GM19372 (cell line): ENCODE measurements at regions not wholly inside any gene's neighbourhood (a gene's known extent, or its start where the extent isn't known, plus 50 kb on each side); places are given as distances from the start of the nearest gene placed in this dataset.

Source experiments
- ATAC-seq: cut with Tn5 transposase; IDR thresholded peaks from one replicate; pipeline ENCODE4 v1.9.1; 2021; ENCODE audit warnings: mild to moderate bottlenecking, low read depth, moderate library complexity; ENCODE audit not compliant: unreplicated experiment

DNA sequence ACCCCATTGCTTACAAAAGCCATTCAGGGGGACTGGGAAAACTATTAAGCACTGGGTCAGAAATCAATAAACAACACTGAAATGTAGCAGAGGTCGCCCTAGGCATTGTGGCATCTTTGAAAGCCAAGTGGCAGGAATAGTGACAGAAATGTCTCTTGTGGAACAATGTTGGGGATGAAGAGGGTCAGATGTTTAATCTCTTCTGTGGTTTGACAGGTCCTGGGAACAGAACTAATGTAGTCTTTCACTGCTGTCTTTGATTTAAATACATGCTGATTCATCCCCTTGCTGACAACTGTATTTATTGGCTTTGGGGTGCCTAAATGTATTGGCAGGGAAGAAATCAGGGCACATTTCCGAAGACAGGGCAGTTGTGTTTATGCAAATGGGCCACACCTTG lies 194.8 kb downstream of the ATG4C start:
- ATAC-seq: no peak

DNA sequence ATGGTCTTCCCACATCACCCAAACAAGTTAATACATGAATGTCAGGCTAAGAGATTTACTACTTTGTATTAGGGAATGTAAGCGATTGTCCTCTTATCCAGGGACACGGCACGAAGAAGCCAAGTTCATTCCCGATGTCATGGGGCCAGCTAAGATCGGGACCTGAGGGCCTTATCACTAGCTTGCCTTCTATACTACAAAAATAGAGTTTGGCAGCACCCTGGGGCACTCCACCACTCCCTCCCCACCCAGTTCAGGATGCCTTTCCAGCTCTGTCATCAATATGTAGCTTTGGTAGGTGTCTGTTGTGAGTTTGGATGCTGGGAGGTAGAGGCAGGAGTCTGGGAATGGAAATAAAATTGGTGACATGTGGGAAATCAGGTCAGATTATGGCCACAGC lies 197.5 kb downstream of the ATG4C start:
- no peak for ATAC-seq

DNA sequence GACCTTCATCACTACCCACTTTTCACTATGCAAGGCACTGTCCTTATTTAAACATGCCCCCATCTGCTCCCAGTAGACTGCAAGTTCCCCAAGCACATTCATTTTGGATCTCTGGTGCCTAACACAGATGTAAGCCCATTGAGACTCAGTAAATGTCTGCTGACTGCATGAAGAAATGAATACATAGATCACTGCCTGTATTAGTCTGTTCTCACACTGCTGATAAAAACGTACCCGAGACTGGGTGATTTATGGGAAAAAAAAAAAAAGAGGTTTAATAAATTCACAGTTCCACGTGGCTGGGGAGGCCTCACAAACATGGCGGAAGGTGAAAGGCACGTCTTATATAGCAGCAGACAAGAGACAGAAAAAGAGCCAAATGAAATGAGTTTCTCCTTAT lies 204.9 kb downstream of the ATG4C start:
- no peak for ATAC-seq

DNA sequence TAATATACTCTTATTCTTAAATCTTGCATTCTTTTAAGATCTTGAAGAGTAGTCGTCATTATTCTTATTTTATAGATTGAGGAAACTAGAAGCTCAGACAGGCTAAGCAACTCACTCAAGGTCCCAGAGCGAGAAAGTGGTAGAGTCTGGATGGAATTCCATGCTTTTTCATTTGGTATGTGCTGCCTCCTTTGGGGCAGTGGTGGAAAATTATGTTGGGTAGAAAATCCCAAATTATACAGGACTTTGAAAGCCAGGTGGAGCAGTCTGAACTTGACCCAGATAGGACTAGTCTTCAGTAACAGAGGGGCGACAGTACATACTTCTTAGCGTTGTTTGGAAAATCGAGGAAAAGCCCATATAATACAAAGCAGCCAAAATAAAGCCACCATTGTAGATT lies 205.6 kb downstream of the ATG4C start:
- no peak for ATAC-seq

DNA sequence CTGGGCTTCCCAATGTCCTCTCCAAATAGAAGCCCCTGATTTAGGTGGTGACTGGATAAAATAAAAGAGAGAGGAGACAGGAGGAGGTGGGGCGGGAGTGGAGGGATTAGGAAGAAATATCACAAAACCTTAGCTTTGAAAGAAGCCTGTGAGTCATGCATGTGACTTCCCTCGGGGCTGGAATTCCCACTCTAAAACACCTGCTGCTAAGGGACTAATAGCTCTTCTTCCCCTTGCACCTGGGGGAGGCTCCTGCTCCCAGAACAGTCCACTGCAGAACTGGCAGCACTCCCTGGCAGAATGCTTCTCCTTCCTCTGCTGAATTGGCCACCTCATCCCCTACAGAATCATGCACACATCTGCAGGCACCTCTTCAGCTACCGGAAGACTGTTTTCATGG lies 207.2 kb downstream of the ATG4C start:
- no peak for ATAC-seq

DNA sequence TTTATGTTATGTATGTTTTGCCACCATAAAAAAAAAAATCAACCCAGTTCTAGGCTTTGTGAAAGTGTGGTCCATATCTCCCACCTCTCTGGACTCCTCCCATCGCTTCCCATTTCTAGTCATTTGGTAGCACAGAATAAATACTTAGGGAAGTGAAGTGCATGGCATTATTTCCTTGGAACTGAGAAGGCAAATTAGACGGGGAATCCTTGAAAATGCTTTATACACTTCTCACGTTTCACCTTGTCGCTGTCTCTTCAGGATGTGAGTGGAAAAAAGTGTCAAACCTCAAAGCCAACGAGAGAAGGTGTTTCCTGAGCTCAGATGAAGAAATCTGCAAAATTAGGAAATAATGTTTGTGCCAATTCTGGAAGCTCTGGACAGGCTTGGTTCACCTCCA lies 209.9 kb downstream of the ATG4C start:
- ATAC-seq: no peak

DNA sequence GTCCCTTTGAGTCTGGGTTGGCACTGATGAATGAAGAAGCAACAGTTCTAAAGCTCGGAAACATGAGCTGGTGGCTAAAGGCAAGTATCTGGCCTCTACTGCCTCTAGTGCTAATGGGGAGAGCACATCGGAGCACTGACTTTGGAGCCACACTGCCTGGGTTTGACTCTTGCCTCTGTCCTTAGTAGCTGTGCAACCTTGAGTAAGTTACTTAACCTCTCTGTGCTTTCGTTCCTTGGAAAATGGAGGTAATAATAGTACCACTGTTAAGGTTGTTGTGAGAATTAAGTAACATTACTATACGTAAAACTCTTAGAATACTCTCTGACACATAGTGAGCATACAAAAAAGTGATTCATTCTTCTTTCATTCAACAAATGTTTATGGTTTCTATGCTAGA lies 211.2 kb downstream of the ATG4C start:
- ATAC-seq: no peak

DNA sequence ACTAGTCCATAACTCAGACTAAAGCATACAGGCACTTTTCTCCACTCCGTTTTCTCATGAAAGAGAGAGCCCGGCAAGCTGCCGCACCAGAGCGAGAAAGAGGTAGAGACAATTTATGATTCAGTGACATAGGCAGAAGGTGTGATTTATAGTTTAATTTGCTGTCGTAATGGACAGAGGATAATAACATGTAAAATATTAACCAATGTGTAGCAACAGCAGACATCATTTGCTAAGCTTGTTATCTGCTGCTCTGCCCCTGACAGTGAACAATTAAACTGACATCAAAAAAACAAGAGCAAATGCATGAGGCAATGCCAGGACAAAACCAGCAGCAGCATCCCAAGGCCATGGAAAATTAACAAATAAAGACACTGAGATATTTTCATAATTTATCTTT lies 214.0 kb downstream of the ATG4C start:
- ATAC-seq: no peak

DNA sequence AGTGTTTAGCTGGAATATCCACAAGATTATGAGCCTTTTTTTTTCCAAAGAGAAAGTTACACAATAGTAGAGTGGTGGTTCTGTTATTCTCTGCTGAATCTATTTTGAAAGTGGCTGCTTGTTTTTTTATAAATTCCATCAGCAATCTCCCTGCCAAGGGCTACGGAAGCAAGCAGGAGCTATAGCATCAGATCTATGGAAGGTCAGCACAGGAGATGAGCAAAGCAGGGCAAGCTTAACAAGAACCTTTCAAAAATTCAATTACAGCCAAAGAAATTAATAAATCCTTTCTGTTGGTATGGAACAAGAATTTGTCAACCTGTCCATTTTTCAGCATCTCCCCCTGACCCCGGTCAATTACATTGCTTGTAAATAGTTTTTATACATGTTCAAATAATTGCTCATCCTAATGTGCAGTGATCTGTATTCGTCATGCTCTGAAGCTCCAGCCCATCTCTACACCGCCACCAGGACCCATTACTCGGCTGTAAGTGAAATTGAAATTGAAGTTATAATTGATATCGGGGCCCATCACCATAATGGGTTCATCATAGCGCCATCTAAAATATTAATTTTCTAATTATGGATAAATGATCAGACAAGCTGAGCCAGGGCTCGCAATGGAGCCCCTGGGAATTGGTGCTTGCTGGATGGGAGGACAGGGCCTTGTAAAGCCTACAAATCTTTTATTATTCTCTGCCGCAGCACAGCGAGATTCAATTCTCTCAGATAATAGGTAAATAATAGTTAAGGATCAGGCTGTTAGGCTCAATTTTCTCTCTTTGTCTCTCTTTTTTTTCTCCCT lies 215.1 kb downstream of the ATG4C start:
- no peak for ATAC-seq

DNA sequence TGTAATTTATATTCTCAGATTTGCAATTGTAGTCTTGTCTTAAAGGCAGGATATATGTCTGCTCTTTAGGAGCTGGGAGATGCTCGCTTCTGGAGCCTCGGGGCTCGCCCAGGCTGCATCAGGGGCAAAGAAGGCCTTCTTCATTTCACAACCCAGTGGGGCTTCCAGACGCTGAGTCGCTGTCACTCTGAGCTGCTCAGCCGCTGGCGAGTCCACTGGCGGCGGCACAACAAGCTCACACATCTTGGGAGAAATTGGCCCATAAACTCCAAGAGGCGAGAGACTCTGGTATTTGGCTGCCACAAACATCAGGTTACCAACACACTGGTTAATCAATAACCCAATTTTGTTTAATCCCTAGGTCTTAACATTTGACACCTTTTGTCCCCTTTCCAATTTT lies 216.6 kb downstream of the ATG4C start:
- no peak for ATAC-seq

DNA sequence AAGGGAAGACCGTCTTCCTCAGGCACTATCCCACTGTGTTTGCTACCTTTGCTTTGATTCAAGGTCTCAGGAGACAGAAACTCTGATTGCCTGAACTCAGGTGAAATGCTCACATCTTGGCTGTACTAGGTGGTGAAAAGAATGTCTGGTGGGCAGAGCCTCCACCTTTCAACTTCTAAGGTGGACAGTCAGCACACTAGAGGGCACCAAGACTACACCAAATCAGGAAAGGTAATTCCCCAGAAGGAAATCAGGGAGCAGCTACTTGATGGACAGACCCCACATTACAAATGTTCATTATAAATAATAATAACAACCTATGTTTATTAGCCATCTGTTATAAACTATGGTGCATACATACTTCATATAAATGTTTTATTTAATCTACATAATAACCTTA lies 220.9 kb downstream of the ATG4C start:
- no peak for ATAC-seq

DNA sequence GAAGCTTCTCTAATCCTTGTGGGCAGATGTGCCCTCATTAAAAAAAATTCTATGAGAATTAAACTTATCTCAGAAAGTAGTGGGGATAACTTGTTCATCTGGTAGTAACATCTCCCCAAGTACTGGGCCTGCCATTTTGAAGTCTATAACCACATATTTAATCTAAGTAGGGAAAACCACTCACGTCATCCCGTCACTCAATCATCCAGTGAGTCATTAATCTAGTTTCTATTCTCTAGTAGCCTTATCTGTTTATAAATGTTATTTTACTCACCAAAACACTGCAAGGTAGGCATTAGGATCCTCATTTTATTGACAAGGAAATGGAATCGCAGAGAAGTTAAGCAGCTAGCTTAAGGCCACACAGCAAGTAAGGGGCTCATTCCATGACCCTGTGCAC lies 221.9 kb downstream of the ATG4C start:
- ATAC-seq: no peak

DNA sequence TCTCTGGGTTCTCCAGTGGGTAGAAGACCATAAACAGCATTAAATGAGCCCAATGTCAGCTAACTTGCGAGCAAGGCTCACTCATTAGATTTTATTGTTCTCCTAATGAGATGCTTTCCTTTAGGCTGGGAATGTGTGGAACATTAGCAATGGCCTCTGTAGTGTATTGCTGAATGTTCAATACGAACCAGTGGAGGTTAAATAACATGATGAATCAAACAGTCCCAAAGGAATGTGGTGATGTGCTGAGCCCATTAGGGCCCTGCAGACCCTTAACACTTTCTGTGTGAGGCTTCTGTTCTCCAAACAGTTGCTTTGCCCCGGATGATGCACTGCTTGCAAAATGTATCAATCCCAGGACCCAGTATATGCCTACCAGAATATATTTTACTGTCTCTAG lies 225.5 kb downstream of the ATG4C start:
- no peak for ATAC-seq

DNA sequence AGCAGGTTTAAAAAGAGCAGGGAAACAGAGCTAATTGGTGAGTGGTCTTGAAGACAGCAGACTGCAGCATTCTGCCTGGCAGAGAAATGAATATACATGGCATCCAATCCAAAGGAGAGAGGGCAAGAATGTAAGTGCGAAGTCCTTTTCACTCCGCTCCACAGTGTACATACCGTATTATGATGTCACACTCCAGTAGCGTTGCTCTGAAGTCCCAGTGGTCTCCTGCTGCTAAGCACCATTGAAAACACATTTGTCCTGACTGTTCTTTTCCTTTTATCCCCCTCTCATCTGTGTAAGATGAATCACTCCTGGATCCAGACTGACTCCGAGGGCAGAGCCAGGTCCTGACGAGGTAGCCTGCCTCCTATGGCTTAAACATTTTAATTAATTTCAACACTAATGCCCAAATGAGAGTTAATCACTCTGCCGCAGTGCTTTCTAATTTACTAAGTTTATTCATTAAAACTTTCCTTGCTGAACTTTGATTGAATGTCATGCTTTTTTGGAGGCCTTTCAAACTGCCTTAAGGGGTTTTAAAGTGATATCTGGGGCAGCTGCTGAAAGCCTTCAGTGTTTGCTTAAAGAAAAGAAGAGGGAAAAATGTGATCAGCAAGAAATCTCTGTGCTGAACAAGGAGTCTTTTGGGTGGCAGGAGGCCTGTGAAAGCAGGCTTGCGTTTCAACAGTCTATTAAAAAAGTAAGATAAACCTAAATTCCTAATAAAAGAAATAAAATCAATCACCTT lies 227.2 kb downstream of the ATG4C start:
- no peak for ATAC-seq

DNA sequence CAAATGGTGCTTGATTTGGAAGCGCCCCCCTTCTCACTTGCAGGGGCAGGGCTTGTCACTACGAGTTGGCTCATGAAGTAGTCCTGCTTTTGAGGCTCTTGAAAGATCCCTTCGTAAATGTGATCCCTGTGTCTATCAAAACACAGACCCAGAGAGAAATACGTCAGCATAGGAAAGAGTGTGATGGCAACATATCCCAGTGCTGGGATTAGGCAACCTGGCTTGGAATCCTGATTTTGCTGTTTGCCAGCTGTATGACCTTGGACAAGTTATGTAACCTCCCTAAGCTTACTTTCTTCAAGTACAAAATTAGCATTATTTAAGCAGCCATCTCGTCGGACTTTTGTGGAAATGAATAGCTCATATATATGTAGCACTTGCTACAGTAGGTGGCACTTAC lies 228.4 kb downstream of the ATG4C start:
- no peak for ATAC-seq

DNA sequence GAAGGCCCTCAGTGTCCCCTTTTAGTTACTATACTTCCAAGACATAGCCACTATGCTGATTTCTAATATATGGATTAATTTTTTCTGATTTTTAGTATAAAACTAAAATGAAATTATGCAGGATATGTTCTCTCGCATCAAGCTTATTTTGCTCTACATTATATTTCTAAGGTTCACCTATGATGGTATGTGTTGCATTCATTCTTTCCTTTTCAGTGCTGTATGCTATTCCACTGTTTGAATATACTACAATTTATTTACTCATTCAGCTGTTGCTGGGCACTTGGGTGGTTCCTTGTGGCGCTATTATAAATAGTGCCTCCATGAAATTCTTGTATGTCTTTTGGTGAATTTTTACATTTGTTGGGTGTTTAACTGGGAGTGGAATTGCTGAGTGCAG lies 230.3 kb downstream of the ATG4C start:
- no peak for ATAC-seq

DNA sequence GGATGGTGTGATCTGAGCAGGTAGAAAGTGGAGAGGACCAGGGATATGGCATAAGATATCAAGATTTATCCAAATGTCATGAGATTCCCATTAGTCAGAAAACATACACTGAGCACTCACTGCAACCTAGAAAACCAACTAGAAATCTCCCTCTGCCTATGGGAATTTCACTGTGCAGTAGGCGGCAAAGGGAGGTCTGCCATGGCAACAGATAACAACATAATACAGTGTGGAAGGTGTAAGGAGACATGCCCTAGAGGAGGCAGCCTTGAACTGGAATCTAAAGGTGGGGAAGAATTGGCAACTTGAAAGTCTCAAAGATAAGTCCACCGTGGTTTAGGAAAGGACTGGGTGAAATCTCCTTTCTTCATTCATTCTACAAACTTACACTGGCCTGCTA lies 238.4 kb downstream of the ATG4C start:
- ATAC-seq: no peak

DNA sequence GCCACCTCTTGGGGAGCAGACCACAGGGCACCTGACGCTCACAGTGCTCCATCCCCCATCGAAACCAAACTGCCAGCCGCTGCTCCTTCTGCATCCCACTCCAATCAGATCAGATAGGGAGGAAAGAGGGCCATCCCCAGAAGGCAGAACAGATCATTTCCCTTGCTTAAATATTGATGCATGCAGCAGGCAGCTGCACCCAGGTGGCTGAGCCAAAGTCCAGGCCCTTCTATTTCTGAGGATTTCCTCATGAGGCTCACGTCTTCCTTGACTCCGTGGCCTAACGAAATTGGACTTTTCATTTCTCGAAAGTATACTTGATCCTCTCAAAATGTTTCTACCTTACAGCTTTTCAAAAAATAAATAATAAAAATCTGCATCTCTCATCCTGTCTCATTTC lies 239.2 kb downstream of the ATG4C start:
- ATAC-seq: no peak

DNA sequence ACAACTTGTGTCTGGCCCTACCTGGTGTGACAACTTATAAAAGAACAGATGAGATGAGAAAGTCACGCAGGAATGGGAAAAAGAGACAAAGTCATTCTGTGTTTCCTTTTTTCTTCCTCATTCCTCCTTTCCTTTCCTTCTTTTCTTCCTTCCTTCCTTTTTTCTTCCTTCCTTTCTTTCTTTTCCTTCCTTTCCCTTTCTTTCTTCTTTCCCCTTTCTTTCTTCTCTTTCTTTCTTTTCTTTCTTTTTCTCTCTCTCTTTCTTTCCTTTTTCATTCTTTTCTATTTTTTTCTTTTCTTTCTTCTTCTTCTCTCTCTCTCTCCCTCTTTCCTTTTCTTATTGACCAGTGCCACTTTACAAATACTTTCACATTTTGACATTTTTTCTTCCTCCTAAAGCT lies 239.7 kb downstream of the ATG4C start:
- ATAC-seq: no peak

DNA sequence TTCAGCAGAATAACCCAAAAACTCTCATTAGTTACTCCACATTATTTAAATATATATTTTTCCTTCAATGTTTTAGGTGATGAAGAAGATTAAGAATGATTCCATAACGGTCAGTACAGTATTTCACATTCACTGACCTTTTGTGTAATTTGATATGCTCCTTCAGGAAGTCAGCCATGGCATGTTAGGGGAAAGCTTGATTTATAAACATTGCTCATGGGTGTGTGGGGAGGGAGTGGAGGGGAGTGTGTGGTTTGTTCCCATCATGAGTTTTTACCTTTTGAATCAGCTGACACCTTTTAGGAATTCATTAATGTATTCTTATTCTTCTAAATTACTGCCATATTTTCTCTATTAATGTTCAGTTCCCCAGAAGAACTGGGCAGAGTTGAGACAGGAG lies 240.2 kb downstream of the ATG4C start:
- ATAC-seq: no peak

DNA sequence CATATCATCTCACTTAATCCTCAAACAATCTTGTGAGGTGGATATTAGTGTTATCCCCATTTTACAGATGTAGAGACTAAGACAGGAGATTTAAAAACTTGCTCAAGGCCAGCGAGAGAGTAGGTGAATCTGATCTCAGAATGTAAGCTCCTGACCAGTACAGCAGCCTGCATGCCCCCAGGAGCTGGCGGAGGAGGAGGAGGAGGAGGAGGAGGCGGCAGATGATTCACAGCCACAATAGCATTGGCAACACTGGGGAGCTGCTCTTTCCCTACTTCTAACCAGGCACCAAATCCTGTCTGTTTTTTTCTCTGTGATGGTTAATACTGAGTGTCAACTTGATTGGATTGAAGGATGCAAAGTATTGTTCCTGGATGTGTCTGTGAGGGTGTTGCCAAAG lies 243.2 kb downstream of the ATG4C start:
- ATAC-seq: no peak

DNA sequence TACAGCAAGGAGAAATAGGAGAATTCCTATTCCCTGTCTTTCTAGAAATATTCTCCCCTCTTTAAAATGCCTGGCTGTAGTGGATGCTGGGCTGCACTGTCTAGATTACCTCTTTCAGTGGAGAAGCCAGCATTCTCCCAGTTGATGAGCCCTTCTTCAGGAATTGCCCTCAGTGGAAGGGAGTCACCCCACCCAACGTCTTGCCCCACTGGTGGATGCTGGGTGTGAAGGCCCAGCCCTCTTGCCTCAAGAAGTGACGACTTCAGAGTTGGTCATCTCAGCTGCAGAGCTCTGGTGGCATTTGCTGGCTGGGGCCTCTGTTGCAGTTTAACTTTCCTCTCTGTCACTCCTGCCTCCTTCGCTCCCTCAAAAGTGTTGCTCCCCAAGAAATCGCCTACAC lies 248.2 kb downstream of the ATG4C start:
- ATAC-seq: no peak
